ENCODE measurements at regions not wholly inside any gene's neighbourhood (a gene's known extent, or its start where the extent isn't known, plus 50 kb on each side); places are given as distances from the start of the nearest gene placed in this dataset.

DNA sequence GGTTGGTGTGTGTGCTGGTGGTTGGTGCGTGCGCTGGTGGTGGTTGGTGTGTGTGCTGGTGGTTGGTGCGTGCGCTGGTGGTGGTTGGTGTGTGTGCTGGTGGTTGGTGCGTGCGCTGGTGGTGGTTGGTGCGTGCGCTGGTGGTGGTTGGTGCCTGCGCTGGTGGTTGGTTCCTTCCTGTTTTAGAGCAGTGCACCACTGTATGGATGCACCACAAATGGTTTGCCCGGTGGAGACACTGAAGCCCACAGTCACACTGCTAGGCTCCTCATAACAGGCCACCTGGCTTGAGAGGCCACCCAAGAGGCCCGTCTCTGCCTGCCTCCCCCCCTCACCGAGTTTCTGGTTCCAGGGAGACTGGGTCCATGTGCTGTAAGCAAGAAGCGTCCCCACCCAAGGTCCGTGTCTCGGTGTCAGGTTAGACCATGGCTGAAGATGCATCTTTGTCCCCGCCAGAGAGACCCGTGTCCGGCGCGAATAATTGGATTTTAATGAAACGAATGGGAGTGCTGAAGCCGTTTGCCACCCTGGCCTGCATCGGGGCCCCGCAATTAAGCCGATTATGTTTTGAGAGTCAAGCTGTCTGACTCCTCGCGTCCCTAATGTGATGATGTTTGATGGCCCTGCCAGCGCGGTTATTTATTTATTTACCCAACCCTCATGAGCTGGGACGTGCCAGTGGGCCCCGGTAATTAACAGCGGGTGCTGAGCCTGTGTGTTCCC lies 161.3 kb upstream of the GSE1 start:
- TF ChIP-seq, protein P1, sequence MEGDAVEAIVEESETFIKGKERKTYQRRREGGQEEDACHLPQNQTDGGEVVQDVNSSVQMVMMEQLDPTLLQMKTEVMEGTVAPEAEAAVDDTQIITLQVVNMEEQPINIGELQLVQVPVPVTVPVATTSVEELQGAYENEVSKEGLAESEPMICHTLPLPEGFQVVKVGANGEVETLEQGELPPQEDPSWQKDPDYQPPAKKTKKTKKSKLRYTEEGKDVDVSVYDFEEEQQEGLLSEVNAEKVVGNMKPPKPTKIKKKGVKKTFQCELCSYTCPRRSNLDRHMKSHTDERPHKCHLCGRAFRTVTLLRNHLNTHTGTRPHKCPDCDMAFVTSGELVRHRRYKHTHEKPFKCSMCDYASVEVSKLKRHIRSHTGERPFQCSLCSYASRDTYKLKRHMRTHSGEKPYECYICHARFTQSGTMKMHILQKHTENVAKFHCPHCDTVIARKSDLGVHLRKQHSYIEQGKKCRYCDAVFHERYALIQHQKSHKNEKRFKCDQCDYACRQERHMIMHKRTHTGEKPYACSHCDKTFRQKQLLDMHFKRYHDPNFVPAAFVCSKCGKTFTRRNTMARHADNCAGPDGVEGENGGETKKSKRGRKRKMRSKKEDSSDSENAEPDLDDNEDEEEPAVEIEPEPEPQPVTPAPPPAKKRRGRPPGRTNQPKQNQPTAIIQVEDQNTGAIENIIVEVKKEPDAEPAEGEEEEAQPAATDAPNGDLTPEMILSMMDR (IDR thresholded peaks at IDR 0.05; ENCODE audit: low read depth, low read length, missing control alignments): no peak
- H3K4me3 ChIP-seq (ENCODE audit: low read depth, low read length): no peak overlapping the region
- DNase-seq (ENCODE audit: low read depth): no peak
- in situ Hi-C loops (cut with HindIII; ENCODE audit: low sequenced_read_pairs): no loop called here

DNA sequence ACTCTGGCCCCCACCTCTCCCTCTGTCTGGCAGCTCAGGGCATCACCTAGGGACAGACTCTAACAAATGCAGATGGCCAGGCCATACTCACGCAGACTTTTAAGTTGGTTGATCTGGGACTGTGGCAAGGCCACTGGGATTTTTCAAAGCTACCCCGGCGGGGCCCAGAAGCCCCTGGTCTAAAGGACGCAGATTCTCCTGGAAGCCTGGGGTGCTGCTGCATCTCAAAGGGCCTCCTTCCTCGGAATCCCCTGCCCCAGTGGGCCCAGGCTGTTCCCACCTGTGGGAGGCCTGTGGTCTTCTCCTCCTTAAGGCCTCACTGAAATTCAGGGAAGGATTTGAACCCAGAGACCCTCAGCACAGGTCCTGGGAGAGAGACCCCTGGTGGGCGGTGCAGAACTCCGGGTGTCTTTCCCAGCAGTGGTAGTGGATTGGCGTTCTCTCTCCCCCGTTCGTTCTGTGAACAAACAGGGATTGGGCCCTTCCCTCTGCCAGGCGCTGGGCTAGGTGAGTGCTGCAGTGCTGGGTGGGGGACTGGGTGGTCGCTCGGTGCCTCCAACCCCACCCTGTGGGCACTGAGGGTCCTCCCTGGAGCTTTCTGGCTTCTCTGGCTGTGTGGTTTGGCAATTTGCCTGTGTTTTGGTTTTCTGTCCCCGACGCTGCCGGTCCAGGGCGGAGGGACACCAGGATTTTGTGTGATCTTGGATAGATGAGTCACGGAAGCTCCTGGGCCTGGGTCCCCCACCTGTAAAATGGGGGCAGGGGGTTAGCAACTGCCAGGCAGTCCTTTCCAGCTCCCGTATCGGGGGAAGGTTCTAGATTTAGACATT lies 160.5 kb upstream of the GSE1 start:
- TF ChIP-seq, protein P1 (IDR thresholded peaks at IDR 0.05; ENCODE audit: low read depth, low read length, missing control alignments): no peak
- no peak overlapping the region for H3K4me3 ChIP-seq (ENCODE audit: low read depth, low read length)
- no peak for DNase-seq (ENCODE audit: low read depth)
- in situ Hi-C loops (cut with HindIII; ENCODE audit: low sequenced_read_pairs): no loop called here

GRCh38 chr16:85453194-85453678 lies 159.9 kb upstream of the GSE1 start:
- no peak for DNase-seq (ENCODE audit: low read depth)
- in situ Hi-C loops (cut with HindIII; ENCODE audit: low sequenced_read_pairs): no loop called here
- H3K4me3 ChIP-seq (ENCODE audit: low read depth, low read length): no peak overlapping the region
- TF ChIP-seq, protein P1 (IDR thresholded peaks at IDR 0.05; ENCODE audit: low read depth, low read length, missing control alignments): no peak

GRCh38 chr16:85453703-85454102 lies 159.4 kb upstream of the GSE1 start:
- H3K4me3 ChIP-seq (ENCODE audit: low read depth, low read length): no peak overlapping the region
- no peak for DNase-seq (ENCODE audit: low read depth)
- TF ChIP-seq, protein P1 (IDR thresholded peaks at IDR 0.05; ENCODE audit: low read depth, low read length, missing control alignments): no peak
- in situ Hi-C loops (cut with HindIII; ENCODE audit: low sequenced_read_pairs): no loop called here

DNA sequence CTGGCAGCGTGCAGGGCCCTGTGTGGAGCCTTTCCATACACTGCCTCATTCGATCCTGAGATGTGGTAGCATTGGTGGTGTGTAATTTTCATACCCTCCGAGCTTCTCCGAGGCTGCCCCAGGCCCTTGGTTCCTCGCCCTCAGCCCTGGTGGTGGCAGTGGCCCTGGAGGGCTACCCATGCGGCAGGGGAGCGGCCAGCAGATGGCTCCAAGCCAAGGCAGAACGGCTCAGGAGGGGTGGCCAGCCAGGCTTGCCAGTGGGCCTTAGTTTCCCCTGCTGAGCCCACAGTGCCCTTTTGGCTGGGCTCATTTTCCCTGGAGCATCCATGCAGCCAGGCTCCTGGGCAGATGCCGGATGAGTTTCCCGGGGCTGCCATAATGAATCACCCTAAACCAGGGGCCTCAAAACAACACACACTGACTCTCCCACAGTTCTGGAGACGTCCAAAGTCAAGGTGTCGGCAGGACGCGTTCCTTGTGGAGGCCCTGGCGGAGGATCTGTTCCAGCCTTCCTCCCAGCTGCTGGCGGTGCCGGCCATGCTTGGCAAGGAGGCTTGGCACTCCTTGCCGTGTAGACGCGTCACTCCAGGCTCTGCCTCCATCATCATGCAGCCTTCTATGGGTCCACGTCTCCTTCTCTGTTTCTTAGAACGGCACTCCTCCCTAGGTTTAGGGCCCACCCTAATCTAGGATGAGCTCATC lies 158.8 kb upstream of the GSE1 start:
- TF ChIP-seq, protein P1 (IDR thresholded peaks at IDR 0.05; ENCODE audit: low read depth, low read length, missing control alignments): no peak
- no peak overlapping the region for H3K4me3 ChIP-seq (ENCODE audit: low read depth, low read length)
- no peak for DNase-seq (ENCODE audit: low read depth)
- in situ Hi-C loops (cut with HindIII; ENCODE audit: low sequenced_read_pairs): no loop called here

DNA sequence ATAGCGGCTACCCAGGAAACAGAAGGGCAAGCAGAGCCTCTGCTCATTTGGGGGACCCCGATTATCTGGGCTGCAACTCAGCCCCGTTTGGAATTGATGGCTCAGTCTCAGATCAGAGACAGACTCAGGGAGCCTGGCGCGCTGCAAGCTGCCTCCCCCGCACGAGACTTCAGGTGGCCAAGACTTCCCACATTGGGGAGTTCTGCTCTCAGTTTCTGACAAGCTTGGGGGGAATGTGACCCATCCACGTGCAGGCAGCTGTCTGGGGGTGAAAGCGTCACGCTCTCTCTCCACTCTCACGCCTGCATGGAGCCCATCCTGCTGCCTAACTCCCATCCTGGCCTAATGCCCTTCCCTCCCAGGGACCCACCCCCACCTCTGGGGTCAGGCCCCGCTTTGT lies 157.6 kb upstream of the GSE1 start:
- no peak overlapping the region for H3K4me3 ChIP-seq (ENCODE audit: low read depth, low read length)
- TF ChIP-seq, protein P1 (IDR thresholded peaks at IDR 0.05; ENCODE audit: low read depth, low read length, missing control alignments): no peak
- DNase-seq (ENCODE audit: low read depth): no peak
- in situ Hi-C loops (cut with HindIII; ENCODE audit: low sequenced_read_pairs): no loop called here
